Trophoblast cell (in vitro differentiated cells and primary cell): ENCODE measurements at regions not wholly inside any gene's neighbourhood (a gene's known extent, or its start where the extent isn't known, plus 50 kb on each side); places are given as distances from the start of the nearest gene placed in this dataset.

Experiments
- DNase-seq, 2 donors: peaks; one replicate each; pipeline ENCODE4 v3.0.0-alpha.2; 2016
- H2AFZ ChIP-seq: 2 replicates; pipeline ENCODE4 v1.6.1; 2013; ENCODE audit warnings: low read length, moderate library complexity, mild to moderate bottlenecking; ENCODE audit not compliant: insufficient read depth, poor library complexity
- H2AK5ac ChIP-seq: 2 replicates; pipeline ENCODE4 v1.6.1; 2013; ENCODE audit warnings: mild to moderate bottlenecking, low read length
- H2BK120ac ChIP-seq: 2 replicates; pipeline ENCODE4 v1.6.1; 2013; ENCODE audit warnings: low read length, mild to moderate bottlenecking, moderate library complexity; ENCODE audit not compliant: insufficient read depth, poor library complexity
- H2BK12ac ChIP-seq: 2 replicates; pipeline ENCODE4 v1.6.1; 2013; ENCODE audit warnings: mild to moderate bottlenecking, low read length, moderate library complexity
- H2BK5ac ChIP-seq: 2 replicates; pipeline ENCODE4 v1.6.1; 2013; ENCODE audit warnings: low read length, low read depth, moderate library complexity, mild to moderate bottlenecking; ENCODE audit not compliant: poor library complexity
- H3K14ac ChIP-seq: 2 replicates; pipeline ENCODE4 v1.6.1; 2013; ENCODE audit warnings: mild to moderate bottlenecking, low read length
- H3K18ac ChIP-seq: 2 replicates; pipeline ENCODE4 v1.6.1; 2013; ENCODE audit warnings: mild to moderate bottlenecking, low read length
- H3K23ac ChIP-seq: 2 replicates; pipeline ENCODE4 v1.6.1; 2013; ENCODE audit warnings: low read length
- H3K27ac ChIP-seq: 2 replicates; pipeline ENCODE4 v1.5.1; 2013; ENCODE audit warnings: low read depth, mild to moderate bottlenecking, inconsistent platforms, low read length, moderate library complexity
- H3K27me3 ChIP-seq: 2 replicates; pipeline ENCODE4 v1.6.1; 2013; ENCODE audit warnings: inconsistent platforms, mild to moderate bottlenecking, low read length, moderate library complexity; ENCODE audit not compliant: insufficient read depth
- H3K36me3 ChIP-seq, 2 experiments: 1 replicate in 1 of 2; 2 replicates in 1 of 2; pipeline ENCODE4 v1.6.1; 2013; ENCODE audit warnings: low read length in 2 of 2, mild to moderate bottlenecking in 2 of 2, moderate library complexity in 1 of 2; ENCODE audit not compliant: insufficient read depth in 2 of 2, control insufficient read depth in 1 of 2
- H3K4ac ChIP-seq: 2 replicates; pipeline ENCODE4 v1.6.1; 2013; ENCODE audit warnings: low read depth, mild to moderate bottlenecking, low read length, moderate library complexity
- H3K4me1 ChIP-seq, 2 experiments: 1 replicate in 1 of 2; 2 replicates in 1 of 2; pipeline ENCODE4 v1.6.1; 2013; ENCODE audit warnings: low read length in 2 of 2, mild to moderate bottlenecking in 2 of 2, moderate library complexity in 1 of 2; ENCODE audit not compliant: insufficient read depth in 2 of 2, control insufficient read depth in 1 of 2
- H3K4me2 ChIP-seq: 2 replicates; pipeline ENCODE4 v1.6.1; 2013; ENCODE audit warnings: inconsistent platforms, mild to moderate bottlenecking, low read length, moderate library complexity
- H3K4me3 ChIP-seq: 2 replicates; pipeline ENCODE4 v1.5.1; 2013; ENCODE audit warnings: mild to moderate bottlenecking, low read depth, low read length, inconsistent platforms
- H3K79me1 ChIP-seq: one replicate; pipeline ENCODE4 v1.6.1; 2013; ENCODE audit warnings: low read length
- H3K79me2 ChIP-seq: 2 replicates; pipeline ENCODE4 v1.6.1; 2013; ENCODE audit warnings: low read length, mild to moderate bottlenecking; ENCODE audit not compliant: control insufficient read depth, insufficient read depth, poor library complexity
- H3K9ac ChIP-seq: 2 replicates; pipeline ENCODE4 v1.6.1; 2013; ENCODE audit warnings: mild to moderate bottlenecking, low read length
- H3K9me3 ChIP-seq: 2 replicates; pipeline ENCODE4 v1.6.1; 2013; ENCODE audit warnings: low read depth, mild to moderate bottlenecking, control low read depth, inconsistent platforms, low read length; ENCODE audit not compliant: insufficient read depth
- H4K12ac ChIP-seq: 2 replicates; pipeline ENCODE4 v1.6.1; 2013; ENCODE audit warnings: low read depth, mild to moderate bottlenecking, low read length, moderate library complexity
- H4K8ac ChIP-seq: 2 replicates; pipeline ENCODE4 v1.6.1; 2013; ENCODE audit warnings: low read depth, mild to moderate bottlenecking, low read length, moderate library complexity
- H4K91ac ChIP-seq: one replicate; pipeline ENCODE4 v1.6.1; 2013; ENCODE audit warnings: low read depth, mild to moderate bottlenecking, low read length, moderate library complexity
- WGBS: extraction: QIAGEN DNeasy Blood & Tissue Kit; methylation state at CpG from one replicate; pipeline ENCODE4 v1.1.7; 2013; ENCODE audit warnings: missing lambda C conversion rate; ENCODE audit not compliant: insufficient read length, insufficient coverage; ENCODE audit errors: extremely low coverage; 5-methylcytosine and 5-hydroxymethylcytosine counted together

- no peak overlapping the region for H3K9ac ChIP-seq
- no peaks in the 10 kb centered on the region for H3K9me3 ChIP-seq
- no peak overlapping the region for H3K4ac ChIP-seq
- H3K79me2 ChIP-seq = no peaks in the 10 kb centered on the region
- no peak overlapping the region for H4K8ac ChIP-seq
- no peak overlapping the region for H3K4me3 ChIP-seq
- DNase-seq = peak; percentile 81 to 90
- no peak overlapping the region for H3K27ac ChIP-seq
- H2BK12ac ChIP-seq = no peak overlapping the region
- no peaks in the 10 kb centered on the region for H3K36me3 ChIP-seq
- H3K14ac ChIP-seq = no peak overlapping the region
- no peaks in the 10 kb centered on the region for H3K27me3 ChIP-seq
- no peak overlapping the region for H4K12ac ChIP-seq
- peaks cover 2% of the 10 kb centered on the region for H3K79me1 ChIP-seq
- whole genome bisulfite sequencing = no CpG with 5 or more reads among the region's 4 CpGs
- H3K23ac ChIP-seq = no peak overlapping the region
- no peak overlapping the region for H2AK5ac ChIP-seq
- no peak overlapping the region for H2BK5ac ChIP-seq
- H3K4me1 ChIP-seq = no peaks in the 10 kb centered on the region
- H2BK120ac ChIP-seq = no peak overlapping the region
- H3K4me2 ChIP-seq = no peak overlapping the region
- H3K18ac ChIP-seq = no peak overlapping the region
- H2AFZ ChIP-seq = no peak overlapping the region
- no peak overlapping the region for H4K91ac ChIP-seq
These were observed 470.1 kb downstream of the TLE4 start for GRCh38 chr9:80041821-80042220.

GRCh38 chr9:80040457-80040856 is 468.7 kb downstream of the TLE4 start:
- no CpG with 5 or more reads among the region's 4 CpGs for WGBS
- H2BK5ac ChIP-seq = peak overlapping the region; percentile 31
- peaks cover 2% of the 10 kb centered on the region for H3K79me1 ChIP-seq

DNA sequence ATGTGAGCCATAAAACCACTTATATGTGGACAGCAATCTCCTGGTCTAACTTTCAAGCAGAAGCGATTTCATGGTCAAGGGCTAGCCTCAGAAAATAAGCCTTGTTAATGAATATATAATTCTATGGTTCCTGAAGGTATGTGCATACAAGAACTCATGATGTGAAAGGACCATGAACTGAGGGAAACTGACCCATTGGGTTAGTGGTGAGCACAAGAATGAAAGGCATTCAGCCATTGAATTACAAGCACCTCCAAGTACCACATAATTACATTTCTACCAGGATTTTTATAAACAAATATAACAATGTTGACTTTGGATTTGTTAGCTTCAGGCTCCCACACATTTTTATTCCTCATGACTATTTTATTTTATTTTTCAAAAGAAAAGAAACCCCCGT is 459.0 kb downstream of the TLE4 start:
- Histone ChIP-seq H3K27me3 (no peaks in the 10 kb centered on the region), H3K4me3 (no peak overlapping the region), H4K8ac (no peak overlapping the region), H3K4ac (no peak overlapping the region), H3K79me1 (no peaks in the 10 kb centered on the region), H2BK12ac (no peak overlapping the region), H3K79me2 (no peaks in the 10 kb centered on the region), H4K91ac (no peak overlapping the region), H2BK120ac (no peak overlapping the region), H2BK5ac (no peak overlapping the region), H3K4me1 (no peaks in the 10 kb centered on the region), H2AK5ac (no peak overlapping the region), H2AFZ (no peak overlapping the region), H3K18ac (no peak overlapping the region), H3K4me2 (no peak overlapping the region), H3K36me3 (no peaks in the 10 kb centered on the region), H3K14ac (no peak overlapping the region), H3K9me3 (no peaks in the 10 kb centered on the region), H4K12ac (no peak overlapping the region), H3K27ac (no peak overlapping the region), H3K9ac (no peak overlapping the region), H3K23ac (no peak overlapping the region)
- no CpG with 5 or more reads among the region's 2 CpGs for WGBS
- DNase-seq = no peak

More at GRCh38 chr9:80040457-80040856, 468.7 kb downstream of the TLE4 start:
- Histone ChIP-seq H3K27me3 (no peaks in the 10 kb centered on the region), H2BK120ac (no peak overlapping the region), H3K9me3 (no peaks in the 10 kb centered on the region), H3K9ac (no peak overlapping the region), H3K79me2 (no peaks in the 10 kb centered on the region), H3K23ac (no peak overlapping the region), H3K14ac (no peak overlapping the region), H3K4me1 (no peaks in the 10 kb centered on the region), H3K4ac (no peak overlapping the region), H2AFZ (no peak overlapping the region), H2BK12ac (peak overlapping the region; percentile 64), H2AK5ac (no peak overlapping the region), H4K12ac (peak overlapping the region; percentile 43), H3K36me3 (no peaks in the 10 kb centered on the region), H3K27ac (no peak overlapping the region), H3K18ac (peak overlapping the region; percentile 59), H4K91ac (no peak overlapping the region), H4K8ac (peak overlapping the region; percentile 28), H3K4me2 (no peak overlapping the region), H3K4me3 (no peak overlapping the region)
- DNase-seq = no peak

GRCh38 chr9:80028501-80028900 is 456.7 kb downstream of the TLE4 start:
- Histone ChIP-seq H3K9ac (no peak overlapping the region), H3K79me2 (no peaks in the 10 kb centered on the region), H3K79me1 (no peaks in the 10 kb centered on the region), H2BK120ac (no peak overlapping the region), H3K14ac (no peak overlapping the region), H3K4ac (no peak overlapping the region), H4K91ac (no peak overlapping the region), H2AK5ac (no peak overlapping the region), H3K27ac (no peak overlapping the region), H2AFZ (no peak overlapping the region), H4K8ac (no peak overlapping the region), H3K4me3 (no peak overlapping the region), H3K9me3 (peaks cover 1% of the 10 kb centered on the region), H4K12ac (no peak overlapping the region), H2BK12ac (no peak overlapping the region), H3K27me3 (no peaks in the 10 kb centered on the region), H3K18ac (no peak overlapping the region), H3K4me2 (no peak overlapping the region), H3K36me3 (no peaks in the 10 kb centered on the region), H2BK5ac (no peak overlapping the region), H3K23ac (no peak overlapping the region), H3K4me1 (no peaks in the 10 kb centered on the region)
- WGBS = no CpG with 5 or more reads among the region's 2 CpGs
- DNase-seq = no peak
